HepG2 (cell line): ENCODE measurements at regions not wholly inside any gene's neighbourhood (a gene's known extent, or its start where the extent isn't known, plus 50 kb on each side); places are given as distances from the start of the nearest gene placed in this dataset.

Source experiments
- ATAC-seq: fragments of 200-7000 bp; cut with Tn5 transposase; 3 replicates; pipeline ENCODE4 v1.9.1; 2020; ENCODE audit warnings: mild to moderate bottlenecking, moderate library complexity
- BruUV-seq: library from RNA; stranded (reverse); fragments of 400-500 nt; replicated peaks from 2 replicates; lab custom pipeline; 2021; lab: Mats Ljungman, UMichigan
- CTCF ChIA-PET: fragments of 300-600 bp; formaldehyde crosslinking; extraction: SDS; loops from one replicate; lab custom pipeline; 2021; ENCODE audit warnings: low total read pairs, inconsistent platforms, low intra/inter-chr PET ratio; lab: Yijun Ruan, JAX
- POLR2A ChIA-PET: fragments of 350-600 bp; sonication (Branson Sonifier 250); formaldehyde crosslinking; loops from one replicate; lab custom pipeline; 2020; ENCODE audit warnings: antibody characterized with exemption, inconsistent platforms; lab: Yijun Ruan, JAX
- DNase-seq: peaks from one replicate; pipeline ENCODE4 v3.0.0-alpha.2; 2015; ENCODE audit warnings: low spot score
- FAIRE-seq: peaks from 3 replicates; lab custom pipeline; 2011; peaks lifted over from hg19 to GRCh38; lab: Jason Lieb, UNC
- H2AFZ ChIP-seq: one replicate; pipeline ENCODE4 v1.6.1; 2011; ENCODE audit warnings: low read length, inconsistent platforms
- H3K27ac ChIP-seq: fragments of 300-600 bp; 3 replicates; pipeline ENCODE4 v1.8.0; 2011; ENCODE audit warnings: mixed run types, mild to moderate bottlenecking, mixed read lengths, low read length, inconsistent platforms; ENCODE audit not compliant: insufficient read depth; ENCODE audit errors: extremely low read length
- H3K27me3 ChIP-seq, 2 experiments: fragments of 200-600 bp in 1 of 2; 2 replicates in 1 of 2; 3 replicates in 1 of 2; pipeline versions ENCODE4 v1.6.0 to v1.8.0; 2011; ENCODE audit warnings: low read length in 2 of 2, mild to moderate bottlenecking in 2 of 2, moderate library complexity in 2 of 2, inconsistent platforms in 1 of 2; ENCODE audit not compliant: insufficient read depth in 2 of 2, control insufficient read depth in 1 of 2
- H3K36me3 ChIP-seq, 2 experiments: fragments of 200-600 bp in 1 of 2; replicated peaks in 1 of 2; 2 replicates in 1 of 2; 3 replicates in 1 of 2; pipeline versions ENCODE4 v1.5.1 to v1.8.0; 2011; ENCODE audit warnings: low read length in 2 of 2, inconsistent platforms in 1 of 2; ENCODE audit not compliant: insufficient read depth in 2 of 2, control insufficient read depth in 1 of 2
- H3K4me1 ChIP-seq: 2 replicates; pipeline ENCODE4 v1.5.1; 2012; ENCODE audit warnings: low read length, inconsistent platforms; ENCODE audit not compliant: insufficient read depth
- H3K4me2 ChIP-seq: 2 replicates; pipeline ENCODE4 v1.6.0; 2011; ENCODE audit warnings: low read depth, low read length, inconsistent platforms
- H3K4me3 ChIP-seq, 3 experiments: fragments of 200-600 bp in 1 of 3; sonication (generic), shearing (Covaris generic) in 1 of 3; replicated peaks in 1 of 3; 2 replicates each; pipeline ENCODE4 v1.5.1; 2011 to 2016; ENCODE audit warnings: low read length in 3 of 3, inconsistent platforms in 2 of 3, low read depth in 2 of 3, mild to moderate bottlenecking in 2 of 3, control low read depth in 1 of 3, mixed read lengths in 1 of 3; ENCODE audit not compliant: insufficient read depth in 1 of 3
- H3K79me2 ChIP-seq: one replicate; pipeline ENCODE4 v1.6.1; 2011; ENCODE audit warnings: low read length, inconsistent platforms; ENCODE audit not compliant: insufficient read depth
- H3K9ac ChIP-seq: 2 replicates; pipeline ENCODE4 v1.6.0; 2011; ENCODE audit warnings: mild to moderate bottlenecking, low read depth, low read length, inconsistent platforms; ENCODE audit not compliant: insufficient read depth
- H3K9me3 ChIP-seq: 2 replicates; pipeline ENCODE4 v1.5.1; 2012; ENCODE audit warnings: mild to moderate bottlenecking, low read length
- H4K20me1 ChIP-seq: 2 replicates; pipeline ENCODE4 v1.6.0; 2011; ENCODE audit warnings: inconsistent platforms, mild to moderate bottlenecking, low read length, moderate library complexity; ENCODE audit not compliant: insufficient read depth
- KAT7 ChIP-seq: IDR thresholded peaks from 2 replicates; pipeline ENCODE4 v1.6.1; 2018; ENCODE audit warnings: borderline replicate concordance, missing compliant biosample characterization
- LCORL ChIP-seq, 2 experiments: fragments of 450-650 bp in 1 of 2; sonication (generic) in 1 of 2; formaldehyde crosslinking in 1 of 2; IDR thresholded peaks; 2 replicates each; pipeline versions ENCODE4 v1.5.0 to v1.6.1; 2017 to 2020; ENCODE audit warnings: antibody characterized with exemption in 1 of 2, missing genetic modification reagents in 1 of 2
- MAFF ChIP-seq: IDR thresholded peaks from 2 replicates; pipeline ENCODE4 v1.6.1; 2011; ENCODE audit warnings: low read depth, low read length, improper control_type of control experiment
- MAFK ChIP-seq, 2 experiments: IDR thresholded peaks in 1 of 2; conservative IDR thresholded peaks in 1 of 2; 2 replicates each; pipeline ENCODE4 v1.6.1; 2011; ENCODE audit warnings: improper control_type of control experiment in 2 of 2, low read length in 2 of 2
- PHF20 ChIP-seq: sonication (generic); formaldehyde crosslinking; IDR thresholded peaks from 2 replicates; pipeline ENCODE4 v1.5.0; 2020; ENCODE audit warnings: mild to moderate bottlenecking, missing genetic modification reagents
- PREB ChIP-seq: sonication (generic); formaldehyde crosslinking; IDR thresholded peaks from 2 replicates; pipeline ENCODE4 v1.4.0; 2020; ENCODE audit warnings: missing genetic modification reagents
- THAP8 ChIP-seq: sonication (generic); formaldehyde crosslinking; IDR thresholded peaks from 2 replicates; pipeline ENCODE4 v1.5.1; 2020; ENCODE audit warnings: missing genetic modification reagents, mild to moderate bottlenecking, borderline replicate concordance
- ZNF337 ChIP-seq: sonication (generic); formaldehyde crosslinking; IDR thresholded peaks from 2 replicates; pipeline ENCODE4 v1.5.1; 2020; ENCODE audit warnings: missing genetic modification reagents, low read depth, mild to moderate bottlenecking, borderline replicate concordance
- ZNF598 ChIP-seq: sonication (generic); formaldehyde crosslinking; IDR thresholded peaks from 2 replicates; pipeline ENCODE4 v1.5.1; 2020; ENCODE audit warnings: mild to moderate bottlenecking, missing genetic modification reagents, borderline replicate concordance
- ZNF775 ChIP-seq: sonication (generic); formaldehyde crosslinking; IDR thresholded peaks from 2 replicates; pipeline ENCODE4 v1.4.0; 2020; ENCODE audit warnings: missing genetic modification reagents, mild to moderate bottlenecking, moderate library complexity, borderline replicate concordance
- WGBS: methylation state at CpG from one replicate; pipeline ENCODE4 v1.1.6; 2017; ENCODE audit warnings: low lambda C conversion rate; 5-methylcytosine and 5-hydroxymethylcytosine counted together
- in situ Hi-C: cut with HindIII; loops from 2 replicates; pipeline ENCODE4 v1.10.0; 2017; ENCODE audit warnings: low pct_unique_long_range_greater_than_20kb; ENCODE audit not compliant: extremely low pct_ligation_motif_present
- intact Hi-C: fragments of 100-400 bp; cut with micrococcal nuclease; formaldehyde crosslinking; loops from one replicate; pipeline ENCODE4 v1.10.0; 2022; ENCODE audit not compliant: unreplicated experiment

- in situ Hi-C loops, result no loop called here
- no peak for DNase-seq
- H3K79me2 ChIP-seq, result no peaks in the 10 kb centered on the region
- no peak overlapping the region for H3K4me2 ChIP-seq
- no TSS peak for BruUV-seq
- H3K4me3 ChIP-seq, result no peak overlapping the region
- CTCF ChIA-PET, result no interaction called here
- no peak overlapping the region for H3K9ac ChIP-seq
- H3K27me3 ChIP-seq, result no peaks in the 10 kb centered on the region; a peak in 1 of 5 replicates
- POLR2A ChIA-PET, result no interaction called here
- TF ChIP-seq LCORL (IDR thresholded peaks at IDR 0.05) (no peak), LCORL (CRISPR knock-in tag; IDR thresholded peaks at IDR 0.05) (no peak), PREB (no peak), ZNF598 (CRISPR knock-in tag) (no peak), PHF20 (CRISPR knock-in tag) (no peak), MAFF (peak; percentile 97), KAT7 (CRISPR knock-in tag) (no peak), MAFK (conservative IDR thresholded peaks at IDR 0.05 in 1 of 2, IDR thresholded peaks at IDR 0.05 in 1 of 2; ENCODE audit: low read length in 2 of 2) (peak; percentile 92 to 97), ZNF337 (CRISPR knock-in tag) (no peak), THAP8 (CRISPR knock-in tag) (no peak), ZNF775 (no peak)
- WGBS, result 10% methylated on average over 6 of the region's 6 CpGs
- no peak overlapping the region for H2AFZ ChIP-seq
- H3K4me1 ChIP-seq, result no peaks in the 10 kb centered on the region
- intact Hi-C loops, result no loop called here
- peaks cover 51% of the 10 kb centered on the region for H3K9me3 ChIP-seq
- no peak for ATAC-seq
- no peak overlapping the region for H3K27ac ChIP-seq
- H4K20me1 ChIP-seq, result no peaks in the 10 kb centered on the region
- no peaks in the 10 kb centered on the region for H3K36me3 ChIP-seq
- FAIRE-seq, result no peak
Observed at GRCh38 chr5:12675959-12676358, 771.7 kb upstream of the CTNND2 start.
